ENCODE measurements at regions not wholly inside any gene's neighbourhood (a gene's known extent, or its start where the extent isn't known, plus 50 kb on each side); places are given as distances from the start of the nearest gene placed in this dataset.

GRCh38 chr1:83026745-83027144 is 972.2 kb downstream of the TTLL7 start:
- no peak overlapping the region for H3K4me3 ChIP-seq
- no peak for DNase-seq (ENCODE audit: low spot score)
- no peak overlapping the region for H3K27ac ChIP-seq
- TF ChIP-seq CTCF (IDR thresholded peaks at IDR 0.05): no peak

- no peak for TF ChIP-seq CTCF (IDR thresholded peaks at IDR 0.05)
- no peak overlapping the region for H3K27ac ChIP-seq
- DNase-seq (ENCODE audit: low spot score): no peak
- H3K4me3 ChIP-seq: no peak overlapping the region
These were observed 974.6 kb downstream of the TTLL7 start for GRCh38 chr1:83024251-83024767.

- TF ChIP-seq CTCF (IDR thresholded peaks at IDR 0.05): no peak
- DNase-seq (ENCODE audit: low spot score): no peak
- Histone ChIP-seq H3K27ac (no peak overlapping the region), H3K4me3 (no peak overlapping the region)
These were observed 975.7 kb downstream of the TTLL7 start for GRCh38 chr1:83023212-83023611.

GRCh38 chr1:83022206-83022605 is 976.7 kb downstream of the TTLL7 start:
- DNase-seq (ENCODE audit: low spot score): no peak
- TF ChIP-seq CTCF (IDR thresholded peaks at IDR 0.05): no peak
- Histone ChIP-seq H3K4me3 (no peak overlapping the region), H3K27ac (no peak overlapping the region)

GRCh38 chr1:83017701-83018100 is 981.2 kb downstream of the TTLL7 start:
- H3K4me3 ChIP-seq: no peak overlapping the region

GRCh38 chr1:83017276-83017675 is 981.7 kb downstream of the TTLL7 start:
- H3K27ac ChIP-seq: no peak overlapping the region
- no peak for DNase-seq (ENCODE audit: low spot score)
- H3K4me3 ChIP-seq: no peak overlapping the region
- no peak for TF ChIP-seq CTCF (IDR thresholded peaks at IDR 0.05)

More at GRCh38 chr1:83017701-83018100, 981.2 kb downstream of the TTLL7 start:
- no peak for DNase-seq (ENCODE audit: low spot score)
- TF ChIP-seq CTCF (IDR thresholded peaks at IDR 0.05): no peak
- H3K27ac ChIP-seq: no peak overlapping the region

GRCh38 chr1:83016354-83016849 is 982.5 kb downstream of the TTLL7 start:
- H3K4me3 ChIP-seq: no peak overlapping the region
- no peak for TF ChIP-seq CTCF (IDR thresholded peaks at IDR 0.05)
- no peak overlapping the region for H3K27ac ChIP-seq
- no peak for DNase-seq (ENCODE audit: low spot score)

Measured in coronary artery (tissue), 2 donors.